ENCODE measurements at regions not wholly inside any gene's neighbourhood (a gene's known extent, or its start where the extent isn't known, plus 50 kb on each side); places are given as distances from the start of the nearest gene placed in this dataset.

GRCh38 chr12:127650626-127651025 lies 616.3 kb upstream of the TMEM132C start:
- DNase-seq (ENCODE audit: low spot score in 2 of 2, unreplicated experiment in 2 of 2): no peak
- Mint-ChIP-seq H3K36me3 (no peaks in the 10 kb centered on the region), H3K27ac (no peak overlapping the region), H3K4me1 (no peaks in the 10 kb centered on the region), H3K27me3 (ENCODE audit: low read depth) (no peaks in the 10 kb centered on the region), H3K4me3 (no peak overlapping the region), H3K9me3 (no peaks in the 10 kb centered on the region)
- TF ChIP-seq CTCF (IDR thresholded peaks at IDR 0.05; ENCODE audit: unreplicated experiment): no peak

- Mint-ChIP-seq H3K27me3 (ENCODE audit: low read depth) (no peaks in the 10 kb centered on the region), H3K4me3 (no peak overlapping the region), H3K9me3 (no peaks in the 10 kb centered on the region), H3K4me1 (no peaks in the 10 kb centered on the region), H3K36me3 (no peaks in the 10 kb centered on the region), H3K27ac (no peak overlapping the region)
- no peak for DNase-seq (ENCODE audit: low spot score in 2 of 2, unreplicated experiment in 2 of 2)
- TF ChIP-seq CTCF (IDR thresholded peaks at IDR 0.05; ENCODE audit: unreplicated experiment): no peak
These were observed 614.7 kb upstream of the TMEM132C start for GRCh38 chr12:127652281-127652680.

GRCh38 chr12:127654383-127654985 lies 612.5 kb upstream of the TMEM132C start:
- no peaks in the 10 kb centered on the region for H3K4me1 Mint-ChIP-seq
- no peak for TF ChIP-seq CTCF (IDR thresholded peaks at IDR 0.05; ENCODE audit: unreplicated experiment)
- no peak overlapping the region for H3K27ac Mint-ChIP-seq
- no peaks in the 10 kb centered on the region for H3K27me3 Mint-ChIP-seq (ENCODE audit: low read depth)
- H3K9me3 Mint-ChIP-seq: no peaks in the 10 kb centered on the region
- no peaks in the 10 kb centered on the region for H3K36me3 Mint-ChIP-seq
- no peak overlapping the region for H3K4me3 Mint-ChIP-seq
- DNase-seq (ENCODE audit: low spot score in 2 of 2, unreplicated experiment in 2 of 2): no peak

GRCh38 chr12:127655691-127656090 lies 611.3 kb upstream of the TMEM132C start:
- no peak for DNase-seq (ENCODE audit: low spot score in 2 of 2, unreplicated experiment in 2 of 2)
- TF ChIP-seq CTCF (IDR thresholded peaks at IDR 0.05; ENCODE audit: unreplicated experiment): no peak
- Mint-ChIP-seq H3K4me3 (no peak overlapping the region), H3K27me3 (ENCODE audit: low read depth) (no peaks in the 10 kb centered on the region), H3K27ac (no peak overlapping the region), H3K4me1 (no peaks in the 10 kb centered on the region), H3K36me3 (no peaks in the 10 kb centered on the region), H3K9me3 (no peaks in the 10 kb centered on the region)

- no peak for DNase-seq (ENCODE audit: low spot score in 2 of 2, unreplicated experiment in 2 of 2)
- Mint-ChIP-seq H3K4me3 (no peak overlapping the region), H3K9me3 (no peaks in the 10 kb centered on the region), H3K27me3 (ENCODE audit: low read depth) (peaks cover 4% of the 10 kb centered on the region), H3K4me1 (no peaks in the 10 kb centered on the region), H3K36me3 (no peaks in the 10 kb centered on the region), H3K27ac (no peak overlapping the region)
- no peak for TF ChIP-seq CTCF (IDR thresholded peaks at IDR 0.05; ENCODE audit: unreplicated experiment)
These were observed 610.7 kb upstream of the TMEM132C start for GRCh38 chr12:127656266-127656665.

- Mint-ChIP-seq H3K27me3 (ENCODE audit: low read depth) (peaks cover 4% of the 10 kb centered on the region), H3K4me1 (no peaks in the 10 kb centered on the region), H3K36me3 (no peaks in the 10 kb centered on the region), H3K9me3 (no peaks in the 10 kb centered on the region), H3K4me3 (no peak overlapping the region), H3K27ac (no peak overlapping the region)
- no peak for DNase-seq (ENCODE audit: low spot score in 2 of 2, unreplicated experiment in 2 of 2)
- TF ChIP-seq CTCF (IDR thresholded peaks at IDR 0.05; ENCODE audit: unreplicated experiment): no peak
These were observed 609.9 kb upstream of the TMEM132C start for GRCh38 chr12:127657036-127657435.

Measured in mesothelial cell of epicardium (in vitro differentiated cells).